Right ventricle myocardium inferior (tissue), 1 donor: ENCODE measurements at regions not wholly inside any gene's neighbourhood (a gene's known extent, or its start where the extent isn't known, plus 50 kb on each side); places are given as distances from the start of the nearest gene placed in this dataset.

Experiments
- ATAC-seq: fragments of 200-7000 bp; cut with Tn5 transposase; one replicate; pipeline ENCODE4 v1.9.1; 2020; ENCODE audit warnings: mild to moderate bottlenecking, moderate library complexity
- DNase-seq: peaks from one replicate; pipeline ENCODE4 v3.0.0; 2021; ENCODE audit errors: missing footprints
- intact Hi-C: fragments of 100-400 bp; cut with DNase I; formaldehyde crosslinking; loops from one replicate; pipeline ENCODE4 v1.11.0; 2022
- donor health status: DM: no; HTN: yes; CAD: no; lungs with severe emphysema.

GRCh38 chr5:74069741-74070140 is 443.7 kb downstream of the ARHGEF28 start:
- intact Hi-C loops: no loop called here
- ATAC-seq (no peak), DNase-seq (no peak)

GRCh38 chr5:74067748-74068541 is 441.9 kb downstream of the ARHGEF28 start:
- intact Hi-C loops: no loop called here
- ATAC-seq: no peak

GRCh38 chr5:74064911-74065310 is 438.9 kb downstream of the ARHGEF28 start:
- ATAC-seq: no peak
- intact Hi-C loops: no loop called here

More at GRCh38 chr5:74067748-74068541, 441.9 kb downstream of the ARHGEF28 start:
- no peak for DNase-seq

GRCh38 chr5:74064225-74064624 is 438.2 kb downstream of the ARHGEF28 start:
- DNase-seq: no peak
- intact Hi-C loops: no loop called here
- no peak for ATAC-seq

More at GRCh38 chr5:74064911-74065310, 438.9 kb downstream of the ARHGEF28 start:
- DNase-seq: no peak

- ATAC-seq (no peak), DNase-seq (no peak)
- intact Hi-C loops: no loop called here
Observed at GRCh38 chr5:74063821-74064220, 437.8 kb downstream of the ARHGEF28 start.

GRCh38 chr5:74063346-74063745 is 437.4 kb downstream of the ARHGEF28 start:
- DNase-seq: no peak
- intact Hi-C loops: no loop called here
- ATAC-seq: no peak

- intact Hi-C loops: no loop called here
- ATAC-seq (no peak), DNase-seq (no peak)
Observed at GRCh38 chr5:74061292-74061691, 435.3 kb downstream of the ARHGEF28 start.

- DNase-seq (no peak), ATAC-seq (no peak)
- intact Hi-C loops: no loop called here
Observed at GRCh38 chr5:74059706-74060105, 433.7 kb downstream of the ARHGEF28 start.

GRCh38 chr5:74056789-74057164 is 430.8 kb downstream of the ARHGEF28 start:
- DNase-seq (no peak), ATAC-seq (no peak)
- intact Hi-C loops: no loop called here

- ATAC-seq: no peak
- intact Hi-C loops: no loop called here
Observed at GRCh38 chr5:74056107-74056788, 430.3 kb downstream of the ARHGEF28 start.

GRCh38 chr5:74055486-74056106 is 429.6 kb downstream of the ARHGEF28 start:
- intact Hi-C loops: no loop called here
- DNase-seq (no peak), ATAC-seq (no peak)

More at GRCh38 chr5:74056107-74056788, 430.3 kb downstream of the ARHGEF28 start:
- no peak for DNase-seq

GRCh38 chr5:74054641-74055421 is 428.8 kb downstream of the ARHGEF28 start:
- intact Hi-C loops: no loop called here
- DNase-seq (no peak), ATAC-seq (no peak)

GRCh38 chr5:74054139-74054538 is 428.1 kb downstream of the ARHGEF28 start:
- intact Hi-C loops: no loop called here
- DNase-seq: no peak
- no peak for ATAC-seq

GRCh38 chr5:74052441-74053221 is 426.6 kb downstream of the ARHGEF28 start:
- ATAC-seq: no peak
- DNase-seq: no peak
- intact Hi-C loops: no loop called here

- ATAC-seq: no peak
- intact Hi-C loops: no loop called here
- DNase-seq: no peak
Observed at GRCh38 chr5:74051076-74051475, 425.1 kb downstream of the ARHGEF28 start.

GRCh38 chr5:74044936-74045335 is 418.9 kb downstream of the ARHGEF28 start:
- no peak for ATAC-seq
- intact Hi-C loops: no loop called here
- DNase-seq: no peak

GRCh38 chr5:74042959-74043358 is 417.0 kb downstream of the ARHGEF28 start:
- ATAC-seq (no peak), DNase-seq (no peak)
- intact Hi-C loops: no loop called here

- intact Hi-C loops: no loop called here
- DNase-seq (no peak), ATAC-seq (no peak)
Observed at GRCh38 chr5:74042559-74042958, 416.6 kb downstream of the ARHGEF28 start.
